ENCODE measurements at regions not wholly inside any gene's neighbourhood (a gene's known extent, or its start where the extent isn't known, plus 50 kb on each side); places are given as distances from the start of the nearest gene placed in this dataset.

GRCh38 chr16:80123189-80123588 lies 417.6 kb upstream of the DYNLRB2 start:
- DNase-seq (ENCODE audit: low read depth): peak; percentile 67

DNA sequence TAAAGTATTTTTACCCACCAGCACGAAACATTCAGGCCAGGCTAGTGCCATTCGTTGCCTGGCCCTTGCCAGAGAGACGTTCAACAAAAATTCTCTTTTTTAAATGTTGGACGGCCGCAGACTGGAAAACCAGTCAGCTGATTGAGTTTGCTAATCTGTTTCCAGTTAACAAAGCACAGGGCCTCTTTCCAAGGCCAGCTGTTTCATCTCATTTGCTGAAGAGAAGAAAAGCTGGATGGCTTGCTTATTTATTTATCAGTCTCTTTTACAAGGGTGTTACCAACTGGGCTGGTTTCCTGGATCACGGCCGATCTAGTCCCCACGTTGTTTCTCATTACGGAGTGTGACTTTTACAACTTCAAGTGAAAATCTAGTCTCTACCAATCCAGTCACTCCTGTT lies 418.7 kb upstream of the DYNLRB2 start:
- no peak for DNase-seq (ENCODE audit: low read depth)

DNA sequence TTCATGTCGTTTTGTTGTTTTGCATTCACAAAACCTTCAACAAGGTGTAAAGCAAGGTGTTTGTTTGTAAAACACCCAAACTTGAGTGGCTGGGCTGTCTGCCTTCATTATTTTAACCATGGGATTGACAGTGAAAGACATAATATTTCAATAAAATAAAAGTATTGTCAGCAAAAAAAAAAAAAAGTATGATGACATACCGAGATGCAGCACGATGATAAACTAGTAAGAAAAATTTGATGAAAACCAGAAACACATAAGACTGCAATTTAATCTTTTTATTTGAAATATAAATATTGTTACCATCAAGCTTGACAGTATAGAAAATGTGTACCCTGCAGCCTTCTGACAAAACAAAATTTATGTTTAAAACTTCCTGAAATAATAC lies 419.3 kb upstream of the DYNLRB2 start:
- no peak for DNase-seq (ENCODE audit: low read depth)

- no peak for DNase-seq (ENCODE audit: low read depth)
Observed at GRCh38 chr16:80120899-80121521, 419.8 kb upstream of the DYNLRB2 start.

DNA sequence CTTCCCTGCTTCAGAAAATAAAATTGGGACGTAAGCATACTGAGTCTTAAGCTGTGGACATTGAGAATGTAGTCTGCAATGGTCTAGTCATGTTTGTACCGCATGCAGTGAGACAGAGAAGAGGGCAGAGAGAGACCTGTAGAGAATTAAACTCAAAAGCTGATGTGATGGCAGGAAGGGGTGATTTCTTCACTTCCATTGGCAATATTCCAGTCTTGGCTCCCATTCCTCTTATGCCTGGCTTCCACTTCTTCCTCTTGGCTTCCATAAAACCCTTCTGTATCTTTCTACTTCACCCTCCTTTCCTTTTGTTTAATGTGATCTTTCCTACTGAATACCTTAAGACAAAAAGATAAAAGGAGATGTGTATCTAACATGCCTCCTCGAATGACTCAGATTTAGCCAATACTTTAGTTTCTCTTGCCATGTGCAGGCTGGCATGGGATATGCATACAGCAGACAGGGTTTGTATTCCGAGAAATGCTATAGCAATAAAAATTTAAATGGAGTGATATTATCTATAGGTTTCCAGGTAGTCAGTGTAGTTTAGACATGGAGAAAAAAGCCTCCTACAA lies 423.1 kb upstream of the DYNLRB2 start:
- no peak for DNase-seq (ENCODE audit: low read depth)

GRCh38 chr16:80116711-80117110 lies 424.1 kb upstream of the DYNLRB2 start:
- no peak for DNase-seq (ENCODE audit: low read depth)

DNA sequence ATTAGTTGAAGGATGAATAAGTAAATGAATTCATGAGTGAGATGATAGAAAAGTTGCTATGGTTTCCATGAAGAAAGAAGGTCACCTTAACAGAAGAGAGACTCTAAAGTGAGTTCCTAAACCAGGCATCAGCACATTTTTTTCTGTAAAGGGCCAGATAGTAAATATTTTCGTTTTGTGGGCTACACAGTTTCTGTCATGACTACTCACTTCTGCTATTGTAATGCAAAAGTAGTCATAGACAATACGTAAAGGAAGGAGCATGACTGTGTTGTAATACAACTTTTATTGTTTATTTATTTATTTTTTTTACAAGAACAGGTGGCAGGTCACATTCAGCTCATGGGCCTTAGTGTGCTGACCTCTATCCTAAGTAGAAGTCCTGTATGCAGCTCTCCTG lies 426.1 kb upstream of the DYNLRB2 start:
- DNase-seq (ENCODE audit: low read depth): no peak

DNA sequence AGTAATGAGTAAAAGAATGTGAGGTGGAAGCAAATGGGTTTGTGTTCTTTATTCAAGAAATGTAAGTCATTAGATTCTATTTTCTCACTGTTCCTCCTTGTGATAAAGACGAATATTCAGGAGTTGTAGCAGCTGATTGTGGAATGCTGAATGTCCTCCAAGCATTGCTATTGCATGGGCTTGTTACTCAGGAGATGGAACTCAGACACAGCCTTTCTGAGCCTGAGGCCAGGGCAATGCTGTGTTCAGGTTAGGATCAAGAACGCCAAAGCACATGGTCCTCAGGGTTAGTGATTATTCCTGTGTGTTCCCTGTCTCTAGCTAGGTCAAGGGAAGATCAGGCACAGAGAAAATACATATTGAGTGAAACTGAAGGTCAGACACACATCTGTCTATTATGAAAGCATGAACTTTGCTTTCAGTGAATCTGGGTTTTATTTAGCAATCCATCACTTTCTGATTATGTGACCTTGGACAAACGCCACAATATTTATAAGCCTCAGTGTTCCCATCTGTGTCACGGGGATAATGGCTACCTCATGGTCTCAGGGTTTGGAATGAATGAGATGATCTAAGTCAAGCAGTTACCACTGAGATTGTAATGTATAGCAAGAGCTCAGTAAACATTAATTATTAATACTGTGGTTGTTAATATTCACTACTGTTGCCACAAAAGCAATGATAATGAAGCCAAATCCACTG lies 426.8 kb upstream of the DYNLRB2 start:
- DNase-seq (ENCODE audit: low read depth): no peak

DNA sequence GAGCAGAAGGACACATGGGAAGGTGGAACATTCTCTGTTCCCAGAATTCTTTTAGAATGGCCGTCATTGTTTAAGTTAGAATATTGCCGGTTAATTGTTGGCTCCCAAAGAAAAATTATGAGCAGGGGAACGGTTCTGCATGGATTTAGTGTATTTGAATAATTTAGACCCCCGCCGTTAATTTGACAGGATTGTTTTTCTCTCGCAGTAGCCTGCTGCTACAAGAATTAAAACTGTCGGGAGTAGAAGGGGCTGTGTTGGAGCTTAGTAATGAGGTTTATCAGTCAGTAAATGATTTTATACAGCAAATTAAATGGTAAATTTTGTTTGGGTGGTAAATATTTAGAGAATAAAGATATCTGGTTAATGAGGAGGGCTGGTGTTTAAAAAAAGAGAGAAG lies 431.2 kb upstream of the DYNLRB2 start:
- DNase-seq (ENCODE audit: low read depth): no peak

GRCh38 chr16:80107900-80108299 lies 432.9 kb upstream of the DYNLRB2 start:
- peak; percentile 36 for DNase-seq (ENCODE audit: low read depth)

DNA sequence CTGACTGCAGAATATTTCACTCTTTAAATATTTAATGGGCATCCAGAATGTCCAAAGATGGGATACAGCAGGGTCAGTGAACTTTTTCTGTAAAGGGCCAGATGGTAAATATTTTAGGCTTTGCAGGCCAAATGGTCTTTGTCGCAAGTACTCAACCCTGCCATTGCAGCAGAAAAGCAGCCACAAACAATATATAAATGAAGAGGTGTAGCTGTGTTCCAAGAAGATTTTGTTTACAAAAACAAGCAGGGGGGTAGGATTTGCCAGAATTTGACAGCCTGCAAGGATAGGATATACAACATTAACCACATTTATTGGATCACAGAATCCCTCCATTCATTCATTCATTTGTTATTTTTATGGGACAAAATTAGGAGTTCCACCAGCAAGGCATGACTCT lies 435.0 kb upstream of the DYNLRB2 start:
- no peak for DNase-seq (ENCODE audit: low read depth)

DNA sequence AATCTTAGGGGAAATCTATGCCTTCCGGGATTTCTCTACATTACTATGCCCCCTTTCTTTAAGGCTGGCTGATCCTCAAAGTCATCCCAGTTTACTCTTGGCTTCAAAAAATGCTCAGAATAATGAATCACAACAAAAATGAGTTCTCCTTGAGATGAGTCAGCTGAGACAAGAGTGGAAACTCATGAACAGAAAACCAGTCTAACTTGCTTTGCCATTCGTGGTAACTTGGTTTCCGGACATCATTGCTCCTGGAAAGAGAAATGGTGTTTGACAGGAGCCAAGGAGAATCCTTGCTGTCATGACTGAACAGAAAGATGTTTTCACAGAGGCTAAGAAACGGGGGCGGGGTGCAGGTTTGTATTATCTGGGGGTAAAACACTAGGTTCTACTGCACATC lies 435.6 kb upstream of the DYNLRB2 start:
- peak; percentile 13 for DNase-seq (ENCODE audit: low read depth)

DNA sequence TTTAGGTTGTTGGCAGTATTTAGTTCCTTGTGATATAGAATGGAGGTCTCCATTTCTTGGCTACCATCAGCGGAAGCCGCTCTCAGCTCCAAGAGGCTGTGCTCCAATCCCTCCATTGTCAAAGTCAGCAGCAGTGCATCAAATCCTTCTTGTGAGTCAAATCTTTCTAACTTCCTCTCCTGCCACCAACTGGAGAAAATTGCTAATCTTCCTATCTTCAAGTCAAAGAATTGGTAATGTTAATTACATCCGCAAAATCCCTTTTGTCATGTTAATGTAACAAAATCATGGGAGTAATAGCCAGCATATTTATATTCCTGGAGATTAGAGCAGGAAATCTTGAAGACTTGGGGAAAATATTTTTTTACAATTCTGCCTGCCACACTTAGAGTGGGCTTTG lies 436.4 kb upstream of the DYNLRB2 start:
- DNase-seq (ENCODE audit: low read depth): no peak

GRCh38 chr16:80103463-80103862 lies 437.3 kb upstream of the DYNLRB2 start:
- no peak for DNase-seq (ENCODE audit: low read depth)

- DNase-seq (ENCODE audit: low read depth): peak; percentile 11
Observed at GRCh38 chr16:80100846-80101451, 439.8 kb upstream of the DYNLRB2 start.

DNA sequence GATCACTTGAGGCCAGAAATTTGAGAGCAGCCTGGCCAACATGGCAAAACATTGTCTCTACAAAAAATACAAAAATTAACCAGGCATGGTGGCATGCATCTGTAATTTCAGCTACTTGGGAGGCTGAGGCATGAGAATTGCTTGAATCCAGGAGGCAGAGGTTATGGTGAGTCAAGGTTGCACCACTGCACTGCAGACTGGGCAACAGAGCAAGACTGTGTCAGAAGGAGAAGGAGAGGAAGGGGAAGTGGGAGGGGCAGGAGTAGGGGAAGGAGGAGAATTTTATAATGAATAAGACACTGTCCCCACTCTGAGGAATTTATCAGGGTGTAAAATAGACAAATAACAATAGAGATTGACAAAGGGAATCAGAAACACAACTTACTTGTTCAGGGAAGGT lies 440.6 kb upstream of the DYNLRB2 start:
- DNase-seq (ENCODE audit: low read depth): no peak

- DNase-seq (ENCODE audit: low read depth): no peak
Observed at GRCh38 chr16:80097098-80097497, 443.7 kb upstream of the DYNLRB2 start.

- DNase-seq (ENCODE audit: low read depth): no peak
Observed at GRCh38 chr16:80092681-80093080, 448.1 kb upstream of the DYNLRB2 start.

- peak; percentile 13 for DNase-seq (ENCODE audit: low read depth)
Observed at GRCh38 chr16:80091453-80091852, 449.3 kb upstream of the DYNLRB2 start.

DNA sequence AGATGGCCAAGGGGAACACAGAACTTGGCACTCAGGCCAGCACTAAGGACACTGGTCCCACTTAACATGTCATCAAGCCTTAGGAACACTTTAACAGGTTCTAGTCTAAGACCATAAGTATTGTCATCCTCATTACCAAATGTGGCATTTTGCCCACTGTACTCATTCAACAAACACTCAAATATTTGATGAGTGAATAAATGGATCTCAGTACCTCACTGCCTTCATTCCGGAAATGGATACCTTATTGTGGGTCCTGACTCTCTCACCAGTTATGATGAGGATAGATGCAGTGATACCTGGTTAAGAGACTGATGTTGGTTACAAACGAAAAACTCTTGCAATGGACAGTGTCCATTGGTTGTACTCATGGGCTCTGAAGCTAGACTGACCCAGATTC lies 455.2 kb upstream of the DYNLRB2 start:
- peak; percentile 5 for DNase-seq (ENCODE audit: low read depth)

GRCh38 chr16:80084614-80085013 lies 456.2 kb upstream of the DYNLRB2 start:
- DNase-seq (ENCODE audit: low read depth): peak; percentile 58

GRCh38 chr16:80084163-80084562 lies 456.6 kb upstream of the DYNLRB2 start:
- no peak for DNase-seq (ENCODE audit: low read depth)

- no peak for DNase-seq (ENCODE audit: low read depth)
Observed at GRCh38 chr16:80082906-80083305, 457.9 kb upstream of the DYNLRB2 start.

Data from Daoy (cell line).